Peyer's patch (tissue), 4 donors: ENCODE measurements at regions not wholly inside any gene's neighbourhood (a gene's known extent, or its start where the extent isn't known, plus 50 kb on each side); places are given as distances from the start of the nearest gene placed in this dataset.

Experiments
- DNase-seq, 3 donors: peaks; one replicate each; pipeline ENCODE4 v3.0.0-alpha.2; 2017 to 2019
- H3K27ac ChIP-seq, 4 donors: fragments of 200-600 bp; sonication (generic); one replicate each; pipeline ENCODE4 v1.5.1; 2016 to 2019
- H3K27me3 ChIP-seq, 2 donors: fragments of 200-600 bp; sonication (generic); one replicate each; pipeline ENCODE4 v1.5.1; 2019
- H3K36me3 ChIP-seq, 3 donors: fragments of 200-600 bp; sonication (generic); one replicate each; pipeline ENCODE4 v1.5.1; 2016 to 2019
- H3K4me1 ChIP-seq, 4 donors: fragments of 200-600 bp; sonication (generic); one replicate each; pipeline ENCODE4 v1.5.1; 2016 to 2019
- H3K4me3 ChIP-seq, 4 donors: fragments of 200-600 bp; sonication (generic); 1 replicate in 3 of 4; 2 replicates in 1 of 4; pipeline ENCODE4 v1.5.1; 2016 to 2019; ENCODE audit warnings: mild to moderate bottlenecking in 1 of 4
- H3K9me3 ChIP-seq, 4 donors: fragments of 200-600 bp; sonication (generic); one replicate each; pipeline ENCODE4 v1.5.1; 2016 to 2019; ENCODE audit warnings: mild to moderate bottlenecking in 1 of 4
- CTCF ChIP-seq, 6 experiments: fragments of 450-650 bp in 4 of 6; fragments of 200-600 bp in 2 of 6; sonication (generic) in 1 of 6; IDR thresholded peaks; one replicate each; pipeline ENCODE4 v1.5.1; 2017 to 2019; ENCODE audit warnings: antibody characterized with exemption in 6 of 6, mild to moderate bottlenecking in 3 of 6, moderate library complexity in 1 of 6
- POLR2A ChIP-seq, 2 donors: fragments of 450-650 bp; IDR thresholded peaks; one replicate each; pipeline ENCODE4 v1.5.1; 2017; ENCODE audit warnings: antibody characterized with exemption in 2 of 2, mild to moderate bottlenecking in 2 of 2, moderate library complexity in 2 of 2

DNA sequence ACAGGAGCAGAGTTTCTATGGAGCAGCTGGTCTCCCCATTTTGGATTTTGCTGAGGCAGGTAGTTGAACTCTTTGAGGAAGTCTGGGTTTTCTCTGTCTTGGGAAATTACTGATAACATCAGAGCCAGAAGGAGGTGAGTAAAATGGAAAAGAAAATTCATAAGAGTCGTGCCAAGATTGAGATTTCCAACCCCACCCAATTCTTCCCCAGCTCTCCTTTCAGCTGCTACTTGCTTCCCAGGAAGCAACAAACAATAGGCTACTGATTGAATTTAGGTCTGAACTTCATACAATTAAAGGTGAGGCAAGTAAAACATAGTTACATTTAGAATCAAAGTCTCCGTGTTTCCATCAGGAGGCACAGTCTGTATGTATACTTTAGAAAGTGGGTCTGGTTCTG, 54.6 kb upstream of the EOLA2 start:
- no peak for DNase-seq

GRCh38 chrX:149993989-149994388, 55.7 kb upstream of the EOLA2 start:
- no peaks in the 10 kb centered on the region for H3K27me3 ChIP-seq
- H3K4me1 ChIP-seq, result no peaks in the 10 kb centered on the region
- no peak overlapping the region for H3K27ac ChIP-seq
- DNase-seq, result no peak
- TF ChIP-seq CTCF (IDR thresholded peaks at IDR 0.05) (no peak), POLR2A (IDR thresholded peaks at IDR 0.05) (no peak)
- H3K9me3 ChIP-seq, result no peaks in the 10 kb centered on the region
- no peak overlapping the region for H3K4me3 ChIP-seq
- no peaks in the 10 kb centered on the region for H3K36me3 ChIP-seq

More for the DNA sequence above, 54.6 kb upstream of the EOLA2 start:
- TF ChIP-seq POLR2A (IDR thresholded peaks at IDR 0.05) (no peak), CTCF (IDR thresholded peaks at IDR 0.05) (no peak)
- Histone ChIP-seq H3K27me3 (no peaks in the 10 kb centered on the region), H3K27ac (no peak overlapping the region), H3K4me3 (no peak overlapping the region), H3K36me3 (no peaks in the 10 kb centered on the region), H3K9me3 (no peaks in the 10 kb centered on the region), H3K4me1 (no peaks in the 10 kb centered on the region)

GRCh38 chrX:149996515-149996914, 58.2 kb upstream of the EOLA2 start:
- Histone ChIP-seq H3K36me3 (no peaks in the 10 kb centered on the region), H3K4me3 (no peak overlapping the region), H3K4me1 (no peaks in the 10 kb centered on the region), H3K27me3 (no peaks in the 10 kb centered on the region), H3K9me3 (no peaks in the 10 kb centered on the region), H3K27ac (no peak overlapping the region)
- DNase-seq, result no peak
- TF ChIP-seq CTCF (IDR thresholded peaks at IDR 0.05) (no peak), POLR2A (IDR thresholded peaks at IDR 0.05) (no peak)

GRCh38 chrX:150005027-150005426, 66.7 kb upstream of the EOLA2 start:
- H3K4me1 ChIP-seq, result no peaks in the 10 kb centered on the region
- no peaks in the 10 kb centered on the region for H3K36me3 ChIP-seq
- no peak overlapping the region for H3K27ac ChIP-seq
- TF ChIP-seq POLR2A (IDR thresholded peaks at IDR 0.05) (no peak), CTCF (IDR thresholded peaks at IDR 0.05) (no peak)
- no peaks in the 10 kb centered on the region for H3K9me3 ChIP-seq
- DNase-seq, result no peak
- no peaks in the 10 kb centered on the region for H3K27me3 ChIP-seq
- H3K4me3 ChIP-seq, result no peak overlapping the region

DNA sequence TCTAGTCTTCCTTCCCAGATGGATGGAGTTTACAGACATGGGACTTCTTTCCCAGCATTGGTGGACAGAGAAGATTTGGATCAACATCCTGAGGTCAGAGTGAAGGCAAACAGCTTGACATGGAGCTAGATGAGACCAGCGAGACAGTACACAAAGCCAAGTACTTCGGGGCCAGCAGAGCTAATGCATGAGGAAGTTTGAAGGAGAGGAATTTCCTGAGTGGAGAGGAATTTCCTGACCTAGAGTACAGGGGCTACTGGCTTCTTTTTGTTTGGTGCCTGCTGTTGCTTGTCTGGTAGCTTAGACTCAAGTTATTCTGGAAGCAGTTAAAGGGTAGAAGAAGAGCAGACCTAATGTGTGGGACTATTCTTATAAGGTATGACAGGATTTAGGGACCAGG, 69.1 kb upstream of the EOLA2 start:
- H3K27me3 ChIP-seq, result no peaks in the 10 kb centered on the region
- DNase-seq, result no peak
- TF ChIP-seq CTCF (IDR thresholded peaks at IDR 0.05), result no peak
- TF ChIP-seq POLR2A (IDR thresholded peaks at IDR 0.05), result no peak
- H3K4me1 ChIP-seq, result no peaks in the 10 kb centered on the region
- H3K27ac ChIP-seq, result no peak overlapping the region
- H3K9me3 ChIP-seq, result no peaks in the 10 kb centered on the region
- H3K36me3 ChIP-seq, result no peaks in the 10 kb centered on the region
- no peak overlapping the region for H3K4me3 ChIP-seq
